NCI-H1694 treated with DMSO at 0.1 percent for 48 hours (cell line): ENCODE measurements at regions not wholly inside any gene's neighbourhood (a gene's known extent, or its start where the extent isn't known, plus 50 kb on each side); places are given as distances from the start of the nearest gene placed in this dataset.
"Not testable (repeated sequence)": the region's sequence is repeated elsewhere in the genome, so short reads cannot be mapped to it uniquely, and the experiment has no call there.

Experiments
- DNase-seq: peaks from one replicate; lab custom pipeline; 2025; lab: John Stamatoyannopoulos, UW

- DNase-seq = no peak
Measured at GRCh38 chr17:6257336-6257735, 177.6 kb downstream of the AIPL1 start.

GRCh38 chr17:6255322-6255721 lies 179.6 kb downstream of the AIPL1 start:
- no peak for DNase-seq

GRCh38 chr17:6254036-6254435 lies 180.9 kb downstream of the AIPL1 start:
- DNase-seq = peak; percentile 26

DNA sequence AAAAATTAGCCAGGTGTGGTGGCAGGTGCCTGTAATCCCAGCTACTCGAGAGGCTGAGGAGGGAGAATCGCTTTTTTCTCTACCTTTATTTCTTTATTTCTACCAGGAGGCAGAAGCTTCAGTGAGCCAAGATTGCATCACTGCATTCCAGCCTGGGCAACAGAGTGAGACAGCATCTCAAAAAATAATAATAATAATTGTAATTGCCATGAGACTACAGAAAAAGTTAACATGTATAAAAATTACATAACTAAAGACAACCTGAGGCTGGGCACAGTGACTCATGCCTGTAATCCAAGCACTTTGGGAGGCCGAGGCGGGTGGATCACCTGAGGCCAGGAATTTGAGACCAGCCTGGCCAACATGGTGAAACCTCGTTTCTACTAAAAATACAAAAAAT lies 181.5 kb downstream of the WSCD1 start:
- not testable (repeated sequence) for DNase-seq

DNA sequence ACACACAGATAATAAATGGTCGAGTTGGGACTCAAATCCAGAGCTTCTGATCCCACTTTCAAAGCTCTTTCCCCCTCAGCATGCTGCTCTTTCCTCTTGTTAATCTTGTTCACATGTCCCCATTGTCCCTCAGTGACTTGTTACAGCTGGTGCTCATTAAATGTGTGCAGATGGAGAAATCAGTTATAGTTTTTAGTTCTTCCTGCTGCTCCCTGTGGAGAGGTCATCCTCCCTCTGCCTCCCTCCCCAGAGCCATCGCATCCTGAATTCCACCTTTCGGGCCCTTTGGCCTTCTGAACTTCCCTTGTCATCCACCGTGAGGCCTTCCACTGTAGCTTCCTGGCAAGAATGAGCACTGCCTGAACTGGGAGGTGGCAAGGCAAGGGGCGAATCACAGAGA lies 179.6 kb downstream of the WSCD1 start:
- no peak for DNase-seq

DNA sequence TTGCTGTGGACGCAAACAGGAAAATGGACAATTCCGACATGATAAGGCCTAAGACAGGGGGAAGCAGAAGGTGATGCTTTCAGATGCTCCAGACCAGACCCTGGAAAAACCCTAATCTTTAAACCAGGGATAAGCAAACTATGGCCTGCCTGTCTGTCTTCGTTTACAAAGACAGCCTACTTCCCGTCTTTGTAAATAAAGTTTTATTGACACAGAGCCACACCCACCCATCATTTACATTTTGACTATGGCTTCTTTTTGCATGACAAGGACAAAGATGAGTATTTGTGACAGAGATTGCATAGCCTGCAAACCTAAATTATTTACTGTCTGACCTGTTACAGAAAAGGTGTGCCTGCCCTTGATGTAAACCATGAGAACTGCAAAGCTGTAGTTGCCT lies 177.9 kb downstream of the WSCD1 start:
- no peak for DNase-seq

- DNase-seq = no peak
Measured at GRCh38 chr17:6245301-6246177, 175.4 kb downstream of the WSCD1 start.

GRCh38 chr17:6244796-6245195 lies 174.6 kb downstream of the WSCD1 start:
- no peak for DNase-seq

GRCh38 chr17:6244253-6244652 lies 174.1 kb downstream of the WSCD1 start:
- DNase-seq = no peak

GRCh38 chr17:6243186-6243585 lies 173.0 kb downstream of the WSCD1 start:
- DNase-seq = no peak

GRCh38 chr17:6241996-6242395 lies 171.8 kb downstream of the WSCD1 start:
- peak; percentile 52 for DNase-seq

DNA sequence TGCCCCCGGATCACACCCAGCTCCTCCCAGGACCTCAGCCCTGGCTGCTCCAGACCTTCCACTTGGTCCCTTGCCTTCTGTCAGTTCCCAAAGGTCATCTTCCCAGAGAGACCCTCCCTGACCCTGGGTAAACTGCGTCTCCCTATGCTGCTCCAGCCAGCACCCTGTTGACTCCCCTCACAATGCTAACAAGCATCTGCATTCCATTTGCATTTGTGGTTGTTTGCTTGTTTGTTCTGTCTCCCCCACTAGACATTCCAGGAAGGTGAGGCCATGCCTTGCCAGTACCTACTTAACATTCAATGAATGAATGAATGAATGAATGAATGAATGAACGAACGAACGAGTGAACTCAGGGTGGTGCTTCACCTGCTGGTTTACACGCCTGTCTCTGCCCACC lies 171.2 kb downstream of the WSCD1 start:
- DNase-seq = no peak

GRCh38 chr17:6240601-6241000 lies 170.4 kb downstream of the WSCD1 start:
- no peak for DNase-seq

DNA sequence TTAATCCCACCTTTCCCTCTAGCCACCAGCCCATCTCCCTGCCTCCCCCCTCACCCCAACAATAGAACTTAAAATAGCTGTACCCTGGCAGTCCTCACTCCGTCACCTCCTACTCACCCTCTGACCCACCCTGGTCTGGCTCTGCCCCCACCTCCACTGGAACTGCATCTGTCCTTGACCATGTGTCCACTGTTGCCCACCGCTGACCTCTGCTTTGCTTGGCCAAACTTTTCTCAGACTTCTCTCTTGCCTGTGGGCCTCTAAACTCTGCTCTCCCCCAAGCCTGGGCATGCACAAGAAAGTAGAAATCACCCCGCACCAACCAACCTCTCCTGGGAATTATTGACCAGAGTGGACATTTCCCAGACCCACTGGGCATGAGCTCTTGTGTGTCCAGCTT lies 169.8 kb downstream of the WSCD1 start:
- no peak for DNase-seq

DNA sequence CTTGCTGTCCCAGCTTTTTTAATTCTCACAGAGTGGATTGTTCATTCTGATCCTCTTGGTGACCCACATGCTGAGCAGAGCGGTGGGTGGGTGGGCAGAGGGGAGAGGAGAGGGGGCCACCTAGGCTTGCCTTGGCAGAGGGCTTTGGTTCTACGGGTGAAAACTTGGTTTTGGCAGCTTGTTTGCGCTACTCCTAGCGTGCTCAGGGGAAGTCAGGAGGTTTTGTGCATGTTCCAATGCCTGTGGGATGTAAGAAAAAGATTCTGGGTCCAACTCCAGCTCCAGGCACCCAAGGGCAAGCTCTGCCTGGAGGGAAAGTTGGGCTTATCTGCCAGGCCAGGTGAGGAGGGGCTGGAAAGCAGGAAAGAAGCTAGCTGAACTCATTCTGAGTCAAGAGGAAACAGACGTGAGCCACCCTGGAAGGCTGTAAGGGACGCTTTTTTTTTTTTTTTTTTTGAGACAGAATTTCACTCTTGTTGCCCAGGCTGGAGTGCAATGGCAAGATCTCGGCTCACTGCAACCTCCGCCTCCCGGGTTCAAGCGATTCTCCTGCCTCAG lies 169.1 kb downstream of the WSCD1 start:
- no peak for DNase-seq

- no peak for DNase-seq
Measured at GRCh38 chr17:6233856-6234255, 163.7 kb downstream of the WSCD1 start.

- no peak for DNase-seq
Measured at GRCh38 chr17:6233339-6233738, 163.2 kb downstream of the WSCD1 start.

- DNase-seq = no peak
Measured at GRCh38 chr17:6232732-6233101, 162.5 kb downstream of the WSCD1 start.

DNA sequence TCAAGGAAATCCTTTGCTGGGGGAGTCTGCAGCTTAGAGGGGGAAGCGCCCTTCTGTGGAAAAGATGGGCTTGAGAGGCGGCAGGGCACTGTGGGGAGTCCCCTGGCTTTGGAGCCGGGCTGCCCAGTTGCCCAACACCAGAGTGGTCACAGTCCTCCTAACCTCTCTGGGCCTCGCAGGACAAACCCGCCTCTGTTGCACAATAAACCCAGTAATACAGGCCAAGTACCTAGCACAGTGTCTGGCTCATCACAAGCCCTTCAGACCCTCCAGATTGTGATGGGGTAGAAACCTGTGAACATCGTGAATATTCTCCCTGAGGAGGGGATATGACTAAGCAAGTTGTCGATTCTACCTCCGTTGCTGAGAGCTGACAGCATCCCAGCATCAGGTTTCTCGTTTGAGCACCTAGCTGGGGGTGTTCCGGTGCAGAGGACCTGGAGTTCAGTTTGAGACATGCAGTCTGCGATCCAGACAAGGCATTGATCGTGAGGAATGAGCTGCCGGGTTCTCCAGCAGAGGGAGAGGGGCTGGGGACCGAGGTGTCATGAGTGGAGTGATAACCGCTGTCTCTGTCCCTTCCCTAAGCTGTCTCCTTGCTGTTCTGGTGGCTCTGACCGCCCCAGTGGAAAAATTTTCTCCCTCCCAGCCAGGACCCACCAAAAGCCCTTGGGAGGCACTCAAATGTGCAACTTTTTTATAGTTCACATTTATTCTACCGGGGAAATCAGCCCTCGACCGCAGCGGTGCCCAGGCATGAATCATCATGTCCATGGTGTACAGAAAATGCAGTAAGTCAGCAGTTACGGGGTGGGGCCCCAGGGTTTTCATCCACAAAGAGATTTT lies 161.9 kb downstream of the WSCD1 start:
- no peak for DNase-seq

DNA sequence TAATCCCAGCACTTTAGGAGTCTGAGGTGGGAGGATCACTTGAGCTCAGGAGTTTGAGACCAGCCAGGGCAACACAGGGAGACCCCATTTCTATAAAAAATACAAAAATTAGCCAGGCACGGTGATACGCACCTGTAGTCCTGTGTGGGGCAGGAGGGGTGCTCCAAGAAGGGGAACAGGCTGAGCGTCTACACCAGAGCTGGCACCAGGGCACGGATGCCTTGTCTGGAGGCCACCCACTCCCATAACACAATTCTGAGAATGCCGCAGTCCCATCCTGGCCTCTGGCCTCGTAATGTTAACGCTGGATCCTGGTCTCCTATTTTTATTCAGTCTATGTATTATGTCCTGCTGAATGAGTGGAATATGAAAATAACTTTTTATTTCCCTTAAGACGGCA lies 161.3 kb downstream of the WSCD1 start:
- DNase-seq = no peak

GRCh38 chr17:6218333-6218732 lies 148.2 kb downstream of the WSCD1 start:
- DNase-seq = no peak

- DNase-seq = no peak
Measured at GRCh38 chr17:6215071-6216035, 145.2 kb downstream of the WSCD1 start.
